HG03108 (cell line): ENCODE measurements at regions not wholly inside any gene's neighbourhood (a gene's known extent, or its start where the extent isn't known, plus 50 kb on each side); places are given as distances from the start of the nearest gene placed in this dataset.

Experiments
- ATAC-seq: cut with Tn5 transposase; IDR thresholded peaks from one replicate; pipeline ENCODE4 v1.9.1; 2021; ENCODE audit warnings: moderate library complexity; ENCODE audit not compliant: unreplicated experiment

DNA sequence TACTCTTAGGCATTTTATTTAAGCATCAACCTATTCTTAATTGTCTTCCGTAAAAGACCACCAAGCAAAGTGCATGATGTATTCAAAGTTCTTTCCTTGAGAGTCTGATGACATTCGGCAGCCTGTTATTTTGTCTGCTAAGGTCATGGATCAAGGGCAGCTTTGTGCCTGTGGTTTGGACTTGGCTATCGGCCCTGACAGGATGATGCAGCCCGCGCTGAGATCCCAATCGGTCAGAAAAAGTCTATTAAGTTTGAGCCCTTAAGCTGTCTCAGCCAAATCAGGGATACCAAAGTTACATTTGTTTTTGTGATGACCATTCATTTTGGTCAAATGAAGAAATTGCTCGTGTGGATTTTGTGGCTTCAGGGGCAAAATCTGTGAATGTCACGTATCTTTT is 718.9 kb upstream of the FANCL start:
- ATAC-seq, result no peak

DNA sequence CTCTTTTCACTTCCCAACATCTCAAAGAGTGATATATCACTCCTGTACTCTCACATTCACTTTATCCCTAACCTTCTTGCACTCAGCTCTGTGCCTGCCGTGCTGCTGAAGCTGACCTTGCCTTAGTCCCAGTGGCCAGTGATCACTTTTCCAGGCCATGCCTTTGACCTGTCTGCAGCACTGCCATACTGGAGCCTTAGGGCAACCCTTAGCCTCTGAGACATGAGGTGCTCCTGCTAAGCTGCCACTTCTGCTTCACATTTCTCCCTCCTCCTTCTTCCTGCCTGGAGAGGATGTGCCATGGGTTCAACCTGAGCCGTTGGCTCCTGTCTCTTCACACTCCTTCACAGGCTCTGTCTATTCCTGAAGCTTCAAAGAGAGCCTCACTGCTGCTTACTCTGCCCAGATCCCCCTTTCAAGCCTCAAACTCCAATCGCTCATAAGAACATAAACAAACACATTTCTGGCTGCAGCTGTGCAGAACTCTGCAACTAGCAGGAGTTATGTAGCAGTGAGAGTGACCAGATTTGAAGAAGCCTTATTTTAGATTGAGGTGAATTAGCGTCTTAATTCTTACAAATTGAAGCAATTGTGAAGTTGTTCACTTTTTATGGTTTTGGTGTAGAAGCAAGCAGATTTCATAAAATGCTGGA is 716.2 kb upstream of the FANCL start:
- no peak for ATAC-seq

DNA sequence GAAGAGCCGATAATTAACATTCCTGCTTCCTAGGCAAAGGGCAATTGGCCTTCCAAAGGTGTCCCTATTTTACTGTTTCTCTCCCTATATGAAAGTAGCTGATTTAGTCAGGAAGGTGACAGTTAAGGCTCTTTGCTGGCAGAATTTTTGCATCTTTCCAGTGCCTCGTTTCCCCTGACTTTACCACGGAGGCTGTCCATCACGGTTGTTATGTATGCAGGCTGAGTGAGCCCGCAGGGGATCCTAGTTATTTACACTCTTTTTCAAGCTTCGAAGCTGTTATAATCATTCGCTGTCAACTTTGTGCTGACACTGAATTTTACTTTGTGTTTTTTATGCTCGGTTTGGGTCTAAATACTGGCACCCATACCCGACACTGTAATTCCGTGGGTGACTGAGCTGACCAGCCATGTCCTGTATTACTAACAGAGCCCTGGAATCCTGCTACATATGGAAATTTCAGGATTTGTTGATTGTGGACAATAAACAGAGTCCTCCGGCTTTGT is 713.8 kb upstream of the FANCL start:
- ATAC-seq, result no peak

DNA sequence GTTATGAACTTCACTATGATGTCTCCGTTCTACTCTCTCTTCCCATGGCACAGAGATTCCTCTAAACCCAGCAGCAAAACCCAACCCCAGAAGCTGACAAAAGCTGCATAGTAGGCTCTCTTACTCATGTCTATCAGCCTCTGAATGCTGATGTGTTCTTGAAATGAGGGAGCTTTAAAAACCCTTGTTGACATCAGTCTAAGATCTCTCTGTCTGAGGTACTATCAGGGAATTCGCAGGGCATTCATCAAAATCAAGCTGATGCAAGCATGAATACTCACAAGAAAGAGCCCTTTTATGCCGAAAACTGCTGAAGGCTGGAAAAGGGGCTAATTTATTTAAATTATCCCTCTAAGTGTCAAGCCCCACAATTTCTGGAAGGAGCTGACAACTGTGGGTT is 710.6 kb upstream of the FANCL start:
- ATAC-seq, result no peak

DNA sequence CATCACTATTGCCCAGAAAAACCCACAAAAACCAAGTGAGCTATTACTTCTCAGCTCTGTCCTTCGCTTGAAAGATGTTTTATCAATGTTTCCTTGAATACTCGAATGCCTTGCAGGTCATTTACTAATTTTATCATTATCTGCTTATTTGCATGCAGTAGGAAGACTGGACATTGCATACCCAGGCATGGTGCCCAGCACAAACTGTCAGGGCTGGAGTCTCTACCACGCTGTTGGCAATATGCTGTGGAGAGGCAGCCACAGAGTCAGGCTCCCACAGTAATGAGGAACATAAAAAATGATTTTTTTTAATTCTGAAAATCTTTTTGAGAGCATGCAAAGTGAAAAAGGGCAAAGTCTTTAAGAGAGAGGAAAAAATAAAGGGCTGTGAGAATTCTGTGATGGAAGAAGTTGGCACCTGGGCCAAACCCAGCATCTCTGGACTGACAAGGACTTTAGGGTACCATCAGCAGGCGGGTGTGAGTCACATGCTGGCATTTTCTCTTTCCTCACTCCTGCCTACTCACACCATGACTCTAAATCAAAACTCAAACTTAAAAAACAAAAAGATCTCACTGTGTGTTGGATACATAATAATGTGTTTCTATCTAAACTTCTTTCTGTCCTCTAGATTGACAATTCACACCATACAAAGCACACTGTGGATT is 709.8 kb upstream of the FANCL start:
- ATAC-seq, result no peak

DNA sequence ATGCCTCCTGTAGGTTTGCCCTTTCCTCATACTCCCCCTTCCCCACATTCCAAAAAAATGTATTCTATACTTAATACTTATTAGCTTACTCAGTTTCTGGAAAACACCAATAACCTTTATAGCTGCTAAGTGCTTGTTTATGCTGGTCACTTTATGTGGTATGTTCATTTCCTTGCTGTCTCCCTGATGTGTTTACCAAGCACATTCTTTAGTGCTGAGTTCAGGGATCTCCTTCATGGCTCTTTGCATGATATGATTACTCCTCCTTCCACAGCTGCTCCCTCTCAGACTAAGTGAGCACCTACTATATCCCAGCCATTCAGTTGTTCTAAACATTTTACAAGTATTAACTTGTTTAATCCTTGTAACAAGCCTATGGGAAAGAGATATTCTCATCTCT is 698.3 kb upstream of the FANCL start:
- ATAC-seq, result no peak

DNA sequence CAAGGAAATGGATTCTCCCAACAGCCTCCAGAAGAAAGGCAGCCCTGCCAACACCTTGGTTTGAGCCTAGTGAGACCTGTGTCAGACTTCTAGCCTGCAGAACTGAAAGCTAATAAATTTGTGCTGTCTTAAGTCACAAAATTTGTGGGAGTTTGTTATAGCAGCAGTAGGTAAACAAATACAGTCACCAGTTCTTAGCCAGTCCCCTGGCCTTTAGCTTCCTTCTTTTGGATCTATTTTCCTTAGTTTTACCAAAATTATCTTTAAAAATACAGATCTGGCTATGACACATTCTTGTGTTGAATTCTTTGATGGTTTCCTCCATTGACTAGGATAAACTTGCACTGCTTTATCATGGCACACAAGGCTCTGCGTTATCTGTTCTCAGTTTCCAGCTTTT is 697.9 kb upstream of the FANCL start:
- no peak for ATAC-seq

DNA sequence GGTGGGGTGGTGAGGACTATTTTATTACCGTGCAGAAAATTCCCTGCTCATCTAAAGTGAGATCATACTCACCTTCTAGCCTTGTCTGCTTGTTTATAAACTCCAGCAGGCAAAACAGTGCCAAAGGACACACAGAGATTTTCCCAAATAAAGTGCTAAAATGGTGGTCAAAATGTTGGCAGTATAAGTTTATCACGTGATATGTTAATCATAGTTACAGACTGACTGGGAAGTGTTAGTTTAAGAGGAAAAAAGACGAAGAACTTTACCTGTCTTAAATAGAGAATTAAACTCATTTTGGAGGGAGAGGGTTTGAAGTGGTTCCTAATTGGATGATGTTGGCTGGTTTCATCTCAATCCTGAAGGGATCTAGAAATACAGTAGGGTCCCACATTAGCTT is 691.7 kb upstream of the FANCL start:
- ATAC-seq, result no peak

DNA sequence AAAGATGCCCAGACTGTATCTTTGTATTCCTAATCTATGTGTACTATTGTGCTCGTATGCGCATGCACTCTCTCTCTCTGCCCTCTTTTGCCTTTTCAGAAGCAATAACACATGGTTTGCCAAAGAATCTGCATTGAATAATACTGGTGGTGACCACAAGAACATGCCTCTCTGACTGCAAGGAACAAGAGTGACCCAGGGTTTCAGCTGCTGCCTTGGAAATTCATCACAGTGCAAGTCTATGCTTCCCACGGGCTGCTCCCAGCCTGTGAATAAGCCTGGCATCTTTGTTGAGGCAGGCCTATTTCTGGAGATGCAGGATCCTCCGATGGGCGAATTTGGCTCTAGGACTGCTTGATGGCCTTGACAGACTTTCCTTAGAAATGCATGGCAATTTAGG is 689.4 kb upstream of the FANCL start:
- no peak for ATAC-seq

DNA sequence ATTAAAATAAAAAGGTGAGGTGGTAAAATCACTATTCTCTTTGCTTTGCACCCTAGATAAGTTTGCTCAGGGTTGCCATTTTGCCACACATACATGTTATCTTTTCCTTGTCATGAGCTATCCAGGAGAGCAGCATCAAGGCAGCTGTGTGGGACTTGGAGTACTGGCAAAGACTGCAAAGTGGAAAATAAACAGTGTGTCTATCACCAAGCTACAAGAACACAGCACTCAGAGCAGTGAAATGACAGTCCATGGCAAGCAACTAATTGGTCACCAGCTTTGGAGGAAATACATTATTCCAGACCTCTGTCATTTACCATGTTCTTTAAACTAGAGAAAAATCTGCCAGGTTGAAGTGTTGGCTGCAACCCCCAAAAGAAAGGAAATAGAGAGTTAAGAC is 687.8 kb upstream of the FANCL start:
- ATAC-seq, result no peak

DNA sequence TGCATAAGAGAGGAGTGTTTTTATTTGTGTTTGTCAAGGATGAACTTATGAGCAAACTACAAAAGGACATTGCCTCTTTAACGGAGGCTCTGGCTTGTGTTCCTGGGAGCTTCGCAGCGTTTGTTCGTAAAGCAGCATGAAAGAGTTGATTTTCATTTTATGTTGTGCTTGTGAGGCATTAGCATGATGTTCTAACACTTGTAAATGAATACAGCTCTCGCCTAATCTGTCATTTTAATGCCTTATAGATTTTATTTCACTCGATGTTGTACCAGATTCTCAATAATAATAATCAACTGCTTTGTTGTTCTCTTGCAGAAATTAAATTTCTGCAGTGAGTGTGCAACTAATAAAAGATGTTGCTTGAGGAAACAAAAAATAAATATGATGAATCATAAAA is 687.3 kb upstream of the FANCL start:
- no peak for ATAC-seq

DNA sequence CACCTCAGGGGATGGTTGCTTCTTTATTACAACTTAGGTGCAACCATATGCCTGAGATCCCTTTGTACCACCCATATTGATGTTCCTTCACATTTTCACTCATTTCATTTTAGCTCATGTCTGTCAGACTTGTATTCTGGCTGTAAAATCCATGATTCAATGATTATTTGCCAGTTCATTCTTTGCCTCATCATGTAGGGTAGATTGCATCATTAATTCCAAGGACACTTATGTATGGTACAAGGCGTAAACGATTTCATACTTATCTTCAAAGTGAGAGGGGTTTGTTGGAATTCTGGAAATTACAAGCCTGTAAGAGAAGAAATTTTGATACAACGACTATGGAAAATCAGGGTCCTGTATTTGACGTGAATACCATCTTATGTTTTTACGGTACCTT is 685.0 kb upstream of the FANCL start:
- ATAC-seq, result no peak

DNA sequence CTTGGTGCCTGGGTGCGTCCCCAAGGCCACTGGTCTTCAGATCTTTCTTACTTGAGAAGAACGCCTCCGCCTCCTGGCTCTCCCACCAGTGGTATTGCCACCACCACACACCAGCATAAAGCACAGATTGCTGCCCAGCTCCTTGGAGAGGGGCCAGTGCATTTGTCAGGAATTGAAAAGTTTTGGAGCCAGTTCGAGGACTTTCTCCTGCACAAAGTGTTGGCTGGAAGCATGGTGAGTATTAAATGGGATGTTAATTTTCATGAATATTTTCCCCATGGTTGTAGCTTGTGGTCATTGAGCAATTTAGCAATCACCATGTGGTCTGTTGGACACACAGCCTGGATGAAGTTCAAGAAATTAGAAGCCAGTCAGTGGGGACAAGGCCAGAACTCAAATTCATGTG is 684.6 kb upstream of the FANCL start:
- no peak for ATAC-seq

DNA sequence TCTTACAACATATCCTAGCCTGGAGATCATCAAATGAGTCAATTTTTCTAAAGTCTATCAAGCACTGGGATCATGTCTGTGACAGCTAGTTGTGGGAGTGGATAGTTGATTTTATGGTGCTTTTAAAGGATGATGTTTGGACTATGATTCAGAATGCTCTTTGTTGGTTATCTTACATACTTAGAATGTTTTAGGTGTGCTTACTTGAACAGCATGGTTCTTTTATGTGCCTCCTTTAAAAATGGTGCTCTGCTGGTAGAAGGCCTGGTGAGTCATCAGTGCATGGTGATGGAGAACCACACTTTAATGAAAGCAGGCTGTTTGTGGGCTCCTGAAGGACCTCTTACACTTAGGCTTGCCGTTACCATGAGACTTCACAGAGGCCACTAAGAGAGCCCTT is 682.7 kb upstream of the FANCL start:
- ATAC-seq, result no peak

DNA sequence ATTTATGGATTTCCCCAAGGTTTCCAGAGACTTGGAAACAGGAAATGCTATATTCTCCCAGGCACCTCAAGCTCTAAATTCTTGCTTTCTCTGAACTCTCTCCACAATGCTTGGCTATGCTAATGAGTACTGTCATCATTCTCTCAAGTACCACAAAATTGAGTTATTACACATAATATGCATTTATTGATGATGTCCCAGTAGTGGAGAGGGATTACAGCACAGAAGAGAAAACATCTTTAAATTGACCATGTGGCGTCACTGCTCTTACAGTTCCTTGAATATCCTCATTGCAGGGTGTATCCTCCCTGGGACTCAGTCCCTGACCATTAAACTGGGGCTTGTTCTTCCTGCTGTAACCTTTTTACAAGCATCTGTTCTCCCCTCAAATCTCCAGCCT is 681.1 kb upstream of the FANCL start:
- ATAC-seq, result no peak

DNA sequence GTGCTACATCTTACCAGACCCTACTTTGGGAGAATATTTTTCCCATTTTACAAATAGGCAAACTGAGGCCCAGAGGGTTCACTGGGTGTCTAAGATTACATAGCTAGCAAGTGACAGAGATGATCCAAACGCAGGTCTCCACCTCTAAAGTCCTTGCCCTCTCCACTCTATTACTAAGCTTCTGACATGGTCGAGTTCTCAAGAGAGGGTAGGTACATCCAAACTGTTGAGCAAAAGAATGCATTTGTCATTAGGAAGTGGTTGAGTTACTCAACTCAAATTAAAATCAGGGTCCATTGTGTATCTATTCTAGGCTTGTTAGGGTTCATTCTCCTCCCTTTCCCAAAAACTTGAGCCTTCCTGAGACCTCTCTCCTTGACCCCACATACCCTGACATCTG is 680.6 kb upstream of the FANCL start:
- no peak for ATAC-seq

DNA sequence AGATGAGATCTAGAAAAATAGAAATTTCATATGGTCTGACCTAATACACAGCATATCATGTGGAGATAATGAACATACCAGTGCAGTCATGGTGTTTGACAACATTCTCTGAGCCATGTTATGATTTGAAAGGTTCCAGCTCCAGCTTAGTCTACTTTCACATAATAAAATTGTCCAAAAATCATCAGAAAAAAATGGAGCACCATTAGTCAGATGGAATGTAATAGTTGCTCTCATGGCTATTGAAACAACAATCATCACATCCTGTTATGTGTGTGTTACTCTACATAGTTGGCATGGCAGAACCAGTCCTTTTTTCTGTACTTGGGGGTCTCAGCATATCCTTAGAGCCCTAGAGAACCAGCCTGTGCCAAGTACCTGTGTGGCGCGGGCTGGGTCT is 678.9 kb upstream of the FANCL start:
- no peak for ATAC-seq

DNA sequence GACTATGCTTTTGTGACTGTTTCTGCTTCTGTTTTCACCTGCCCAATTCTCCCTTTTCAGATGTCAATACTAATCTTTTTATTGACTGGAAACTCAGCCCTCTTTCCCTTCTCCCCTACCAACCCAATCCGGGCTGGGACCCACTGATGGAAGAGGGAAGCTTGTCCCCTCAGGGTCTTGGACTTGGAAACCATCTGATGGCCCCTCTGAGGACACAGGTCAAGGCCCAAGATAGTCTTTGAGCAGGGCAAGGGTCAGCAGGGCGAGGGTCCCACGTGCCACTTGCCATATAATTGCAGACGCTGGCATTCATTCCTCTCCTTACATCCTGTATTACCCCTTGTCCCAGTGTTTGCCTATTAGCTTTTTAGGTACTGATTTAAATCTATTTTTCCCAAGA is 678.2 kb upstream of the FANCL start:
- no peak for ATAC-seq

DNA sequence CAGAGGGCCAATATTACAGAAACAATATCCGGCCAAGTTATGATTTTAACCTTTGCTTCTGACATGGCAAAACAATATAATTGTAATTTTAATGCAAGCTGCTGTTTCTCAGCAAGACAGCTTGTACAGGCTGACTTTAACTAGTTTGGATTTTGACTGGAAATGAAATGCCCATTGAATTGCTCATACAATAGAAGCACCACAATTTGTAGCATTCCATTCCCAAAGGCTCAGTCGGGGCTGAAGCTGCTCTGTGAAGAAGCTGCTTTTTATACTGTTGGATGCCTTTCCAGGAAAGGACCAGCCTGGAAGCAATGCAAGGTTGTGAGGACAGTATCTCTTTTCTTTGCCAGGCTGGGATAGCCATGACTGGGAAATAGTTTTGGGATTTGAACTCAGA is 677.0 kb upstream of the FANCL start:
- ATAC-seq, result no peak

DNA sequence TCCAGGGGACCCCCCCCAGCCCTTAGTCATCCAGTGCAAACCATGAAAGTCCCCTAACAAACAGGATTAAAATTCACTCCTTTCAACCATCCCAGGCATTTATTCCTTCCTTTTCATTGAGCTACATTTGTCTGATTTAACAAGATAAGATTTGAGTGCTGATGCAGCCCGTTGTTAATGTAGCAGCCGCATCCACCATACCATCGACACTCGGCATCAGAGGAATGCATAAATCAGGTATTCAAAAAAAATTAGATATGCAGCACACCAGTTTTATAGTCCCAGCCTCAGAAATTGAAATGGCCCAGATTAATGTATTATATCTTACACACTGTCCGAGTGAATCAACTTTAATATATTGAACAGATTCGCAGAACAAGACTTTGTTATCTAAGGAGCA is 676.5 kb upstream of the FANCL start:
- ATAC-seq, result no peak

DNA sequence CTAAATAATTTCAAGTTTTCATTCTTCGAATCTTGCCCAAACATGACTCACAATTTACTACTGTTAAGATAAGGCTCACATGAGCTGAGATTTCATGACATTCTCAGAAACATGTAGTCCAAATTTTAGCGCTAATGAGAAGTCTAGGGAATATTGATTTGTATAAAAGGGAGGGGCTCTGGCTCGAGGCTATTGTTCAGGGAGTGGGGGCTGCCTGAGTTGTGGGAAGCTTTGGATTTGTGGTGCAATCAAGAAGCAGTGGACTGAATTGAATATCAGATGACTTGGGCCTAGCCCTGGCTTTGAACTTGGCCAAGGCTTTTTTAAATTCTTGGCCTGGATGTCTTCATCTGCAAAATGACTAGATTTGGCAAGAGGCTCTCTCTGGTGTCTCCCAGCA is 674.9 kb upstream of the FANCL start:
- no peak for ATAC-seq

DNA sequence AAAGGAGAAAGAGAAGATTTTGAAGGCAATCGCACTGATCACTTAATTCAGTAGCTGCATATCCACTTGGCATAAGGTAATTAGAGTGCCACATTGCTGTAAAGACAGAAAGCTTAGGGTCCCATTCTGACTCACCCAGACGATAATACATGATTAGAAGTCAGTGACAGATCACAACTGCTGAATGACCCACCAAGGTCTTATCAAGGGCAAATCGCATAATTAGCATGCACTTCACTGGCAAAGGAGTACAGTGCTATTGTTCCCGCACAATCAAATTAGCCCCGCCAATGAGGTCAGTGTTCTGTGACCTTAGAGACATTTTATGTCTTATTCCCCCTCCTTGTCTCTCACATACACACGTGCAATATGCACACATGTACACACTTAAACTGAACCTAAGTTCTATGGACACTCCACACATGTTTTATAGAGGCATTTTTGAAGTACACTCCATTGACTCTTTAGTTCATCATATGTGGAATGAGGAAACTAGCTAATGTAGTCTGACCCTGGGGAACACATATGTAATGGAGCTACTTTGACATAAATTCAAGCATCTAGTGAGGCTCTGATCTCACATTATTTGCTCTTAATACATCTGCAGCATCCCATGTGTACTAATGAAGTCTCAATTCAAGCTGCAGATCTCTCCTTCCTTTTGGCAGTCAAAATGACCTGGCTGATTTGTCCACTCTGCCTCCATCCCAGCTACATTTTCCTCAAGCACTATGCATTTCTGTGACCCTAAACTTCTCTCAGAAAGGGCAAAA is 673.8 kb upstream of the FANCL start:
- no peak for ATAC-seq
